ENCODE measurements at regions not wholly inside any gene's neighbourhood (a gene's known extent, or its start where the extent isn't known, plus 50 kb on each side); places are given as distances from the start of the nearest gene placed in this dataset.

GRCh38 chr1:244325056-244325758 lies 126.5 kb downstream of the ADSS2 start:
- no peak for TF ChIP-seq SUZ12 (IDR thresholded peaks at IDR 0.05; ENCODE audit: extremely low read depth, insufficient read depth, insufficient read length)
- TF ChIP-seq ZNF274 (IDR thresholded peaks at IDR 0.05; ENCODE audit: low read depth, low read length), result no peak

Data from NT2/D1 (cell line).